ENCODE measurements at regions not wholly inside any gene's neighbourhood (a gene's known extent, or its start where the extent isn't known, plus 50 kb on each side); places are given as distances from the start of the nearest gene placed in this dataset.

DNA sequence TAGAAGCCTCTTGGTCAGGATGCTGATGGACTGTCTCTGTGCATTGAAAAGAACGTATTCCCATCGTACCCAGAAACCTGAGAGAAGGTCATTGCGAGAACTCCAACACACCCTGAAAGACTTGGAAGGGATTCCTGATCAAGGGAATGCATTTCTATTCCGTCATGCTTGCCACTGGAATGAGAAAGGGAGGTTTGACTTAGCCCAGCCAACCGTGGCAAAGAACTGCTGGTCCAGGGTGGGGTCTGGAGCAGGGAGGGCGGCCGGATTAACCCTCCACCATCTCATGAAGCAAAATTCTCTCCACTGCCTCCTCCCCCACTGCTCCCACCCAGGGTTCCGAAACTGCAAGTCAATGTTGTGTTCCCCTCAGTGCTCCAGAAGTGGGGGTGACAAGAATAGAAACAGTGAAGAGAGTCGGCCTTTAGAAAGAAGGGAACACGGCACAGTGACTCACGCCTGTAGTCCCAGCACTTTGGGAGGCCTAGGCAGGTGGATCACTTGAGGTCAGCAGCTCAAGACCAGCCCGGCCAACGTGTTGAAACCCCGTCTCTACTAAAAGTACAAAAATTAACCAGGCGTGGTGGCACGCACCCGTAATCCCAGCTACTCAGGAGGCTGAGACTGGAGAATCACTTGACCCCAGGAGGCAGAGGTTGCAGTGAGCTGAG, 137.5 kb upstream of the MGMT start:
- TF ChIP-seq, protein P1, sequence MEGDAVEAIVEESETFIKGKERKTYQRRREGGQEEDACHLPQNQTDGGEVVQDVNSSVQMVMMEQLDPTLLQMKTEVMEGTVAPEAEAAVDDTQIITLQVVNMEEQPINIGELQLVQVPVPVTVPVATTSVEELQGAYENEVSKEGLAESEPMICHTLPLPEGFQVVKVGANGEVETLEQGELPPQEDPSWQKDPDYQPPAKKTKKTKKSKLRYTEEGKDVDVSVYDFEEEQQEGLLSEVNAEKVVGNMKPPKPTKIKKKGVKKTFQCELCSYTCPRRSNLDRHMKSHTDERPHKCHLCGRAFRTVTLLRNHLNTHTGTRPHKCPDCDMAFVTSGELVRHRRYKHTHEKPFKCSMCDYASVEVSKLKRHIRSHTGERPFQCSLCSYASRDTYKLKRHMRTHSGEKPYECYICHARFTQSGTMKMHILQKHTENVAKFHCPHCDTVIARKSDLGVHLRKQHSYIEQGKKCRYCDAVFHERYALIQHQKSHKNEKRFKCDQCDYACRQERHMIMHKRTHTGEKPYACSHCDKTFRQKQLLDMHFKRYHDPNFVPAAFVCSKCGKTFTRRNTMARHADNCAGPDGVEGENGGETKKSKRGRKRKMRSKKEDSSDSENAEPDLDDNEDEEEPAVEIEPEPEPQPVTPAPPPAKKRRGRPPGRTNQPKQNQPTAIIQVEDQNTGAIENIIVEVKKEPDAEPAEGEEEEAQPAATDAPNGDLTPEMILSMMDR (IDR thresholded peaks at IDR 0.05), result no peak
- Mint-ChIP-seq H3K36me3 (ENCODE audit: low read depth) (no peaks in the 10 kb centered on the region), H3K9me3 (no peaks in the 10 kb centered on the region), H3K4me3 (peak overlapping the region; percentile 32), H3K4me1 (peaks cover 71% of the 10 kb centered on the region), H3K27ac (peak overlapping the region; percentile 71), H3K27me3 (ENCODE audit: low read depth, poor library complexity) (peaks cover 17% of the 10 kb centered on the region)
- peak; percentile 28 for DNase-seq

DNA sequence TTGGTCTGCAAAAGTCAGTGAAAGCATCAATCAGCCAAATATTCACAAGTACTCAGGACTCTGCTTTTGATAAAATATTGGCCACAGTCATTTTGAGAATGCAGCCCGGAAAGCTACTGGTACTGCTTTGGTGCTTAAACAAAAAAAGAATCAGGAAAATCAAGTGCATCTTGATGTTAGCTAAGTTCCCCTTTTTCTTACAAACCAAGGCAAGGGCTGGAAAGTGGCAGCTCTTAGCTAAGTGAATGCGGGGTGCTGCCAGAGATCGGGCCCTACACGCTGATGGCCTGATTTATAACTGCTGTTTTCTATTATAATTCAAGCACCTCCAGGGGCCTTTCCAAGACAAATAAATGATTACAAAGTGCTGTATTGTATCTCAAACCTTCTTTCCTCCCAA, 136.8 kb upstream of the MGMT start:
- peaks cover 72% of the 10 kb centered on the region for H3K4me1 Mint-ChIP-seq
- no peaks in the 10 kb centered on the region for H3K9me3 Mint-ChIP-seq
- peak overlapping the region; percentile 54 for H3K27ac Mint-ChIP-seq

DNA sequence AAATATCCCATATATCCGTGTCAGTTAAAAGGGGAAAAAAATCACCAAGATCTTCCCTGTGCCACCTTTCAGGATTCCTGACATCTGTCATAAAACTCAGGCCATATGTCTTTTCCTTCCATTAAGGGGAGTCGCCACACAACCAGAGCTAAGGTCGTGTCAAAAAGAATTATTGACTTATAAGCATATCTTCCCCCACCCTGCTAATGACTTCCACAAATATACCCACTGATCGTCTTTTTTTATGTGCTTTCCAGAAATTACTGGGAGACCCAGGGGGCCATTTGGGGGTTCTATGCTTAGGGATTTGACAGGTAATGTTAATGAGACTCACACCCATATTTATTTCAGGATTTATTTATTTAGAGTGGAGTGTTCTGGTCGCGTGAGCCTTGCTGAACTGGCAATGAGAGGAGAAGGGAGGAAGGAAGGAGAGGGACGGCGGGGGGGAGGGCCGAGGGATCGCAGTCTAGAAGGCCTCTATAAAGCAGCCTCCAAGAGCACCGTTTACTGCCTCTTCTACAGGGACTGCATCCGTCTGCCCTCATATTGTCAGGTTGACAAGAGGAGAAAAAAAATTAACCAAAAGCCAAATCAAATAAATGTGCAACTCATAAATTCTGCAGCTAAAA, 135.7 kb upstream of the MGMT start:
- no peak overlapping the region for H3K4me3 Mint-ChIP-seq
- no peaks in the 10 kb centered on the region for H3K9me3 Mint-ChIP-seq
- peaks cover 16% of the 10 kb centered on the region for H3K27me3 Mint-ChIP-seq (ENCODE audit: low read depth, poor library complexity)
- TF ChIP-seq, protein P1 (IDR thresholded peaks at IDR 0.05), result no peak
- DNase-seq, result no peak
- no peaks in the 10 kb centered on the region for H3K36me3 Mint-ChIP-seq (ENCODE audit: low read depth)
- H3K4me1 Mint-ChIP-seq, result peaks cover 81% of the 10 kb centered on the region
- no peak overlapping the region for H3K27ac Mint-ChIP-seq

More for the DNA sequence above, 136.8 kb upstream of the MGMT start:
- DNase-seq, result no peak
- H3K4me3 Mint-ChIP-seq, result no peak overlapping the region
- TF ChIP-seq, protein P1 (IDR thresholded peaks at IDR 0.05), result no peak
- H3K36me3 Mint-ChIP-seq (ENCODE audit: low read depth), result no peaks in the 10 kb centered on the region
- H3K27me3 Mint-ChIP-seq (ENCODE audit: low read depth, poor library complexity), result peaks cover 17% of the 10 kb centered on the region

DNA sequence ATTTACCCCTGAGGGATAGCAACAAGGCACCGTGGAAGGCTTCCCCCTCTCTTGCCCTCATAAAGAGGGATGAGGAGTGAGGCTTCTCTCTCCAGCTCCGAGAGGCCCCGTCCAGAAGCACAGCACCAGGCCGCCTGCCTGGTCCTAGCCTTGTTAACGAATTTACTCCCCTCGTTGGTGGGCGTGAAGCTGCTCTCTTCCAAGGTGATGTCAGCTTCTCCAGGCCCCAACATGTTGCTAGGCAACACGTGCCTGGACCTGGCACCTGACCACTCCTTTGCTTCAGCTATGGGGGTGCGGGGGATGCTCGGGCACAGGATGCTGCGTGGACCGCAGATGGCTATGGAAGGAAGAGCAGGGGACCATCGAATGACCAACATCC, 135.2 kb upstream of the MGMT start:
- TF ChIP-seq, protein P1 (IDR thresholded peaks at IDR 0.05), result no peak
- Mint-ChIP-seq H3K4me3 (no peak overlapping the region), H3K9me3 (no peaks in the 10 kb centered on the region), H3K36me3 (ENCODE audit: low read depth) (no peaks in the 10 kb centered on the region), H3K27me3 (ENCODE audit: low read depth, poor library complexity) (peaks cover 19% of the 10 kb centered on the region), H3K27ac (no peak overlapping the region), H3K4me1 (peaks cover 86% of the 10 kb centered on the region)
- DNase-seq, result no peak

DNA sequence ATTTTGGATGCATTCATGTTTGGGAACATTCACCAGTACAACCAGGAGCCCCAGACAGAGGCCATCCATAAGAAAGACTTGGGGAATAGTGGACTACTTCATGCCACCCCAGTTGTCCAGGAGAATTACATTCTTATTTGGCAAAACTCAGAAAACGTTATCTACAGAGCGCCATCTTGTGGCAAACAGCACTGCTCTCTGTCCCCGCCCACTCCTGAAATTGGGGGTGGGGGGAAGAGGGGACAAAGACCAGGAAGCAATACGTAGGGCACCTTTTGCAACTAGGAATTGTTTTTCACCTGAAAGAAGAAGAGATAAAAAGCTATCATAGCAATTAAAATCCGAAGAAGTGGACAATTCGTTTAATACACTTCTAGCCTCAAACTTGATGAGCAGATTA, 134.6 kb upstream of the MGMT start:
- Mint-ChIP-seq H3K36me3 (ENCODE audit: low read depth) (no peaks in the 10 kb centered on the region), H3K4me3 (no peak overlapping the region), H3K27me3 (ENCODE audit: low read depth, poor library complexity) (peaks cover 22% of the 10 kb centered on the region), H3K9me3 (no peaks in the 10 kb centered on the region), H3K4me1 (peaks cover 93% of the 10 kb centered on the region), H3K27ac (no peak overlapping the region)
- no peak for DNase-seq
- TF ChIP-seq, protein P1 (IDR thresholded peaks at IDR 0.05), result peak; percentile 47

DNA sequence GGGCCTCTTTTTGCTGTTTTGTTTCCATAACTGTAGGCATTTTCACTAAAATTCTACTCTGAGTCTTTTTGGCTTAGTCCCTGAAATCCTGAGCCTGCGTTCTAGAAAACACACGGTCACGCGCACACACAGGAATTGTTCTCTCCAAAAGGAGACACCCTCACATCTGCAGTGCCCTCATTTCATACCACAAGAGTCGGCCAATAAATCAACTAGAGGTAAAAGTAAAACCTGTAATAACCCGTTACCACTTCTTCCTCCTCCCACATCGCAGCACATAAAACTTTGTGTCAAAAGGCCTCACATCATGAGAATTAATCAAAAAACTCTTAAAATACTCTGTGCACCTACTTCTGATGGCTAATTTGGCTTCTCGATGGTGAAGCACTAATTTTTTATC, 133.3 kb upstream of the MGMT start:
- H3K36me3 Mint-ChIP-seq (ENCODE audit: low read depth), result no peaks in the 10 kb centered on the region
- TF ChIP-seq, protein P1 (IDR thresholded peaks at IDR 0.05), result no peak
- H3K9me3 Mint-ChIP-seq, result no peaks in the 10 kb centered on the region
- no peak overlapping the region for H3K4me3 Mint-ChIP-seq
- peak overlapping the region; percentile 96 for H3K27ac Mint-ChIP-seq
- H3K4me1 Mint-ChIP-seq, result peaks cover 87% of the 10 kb centered on the region
- H3K27me3 Mint-ChIP-seq (ENCODE audit: low read depth, poor library complexity), result peaks cover 15% of the 10 kb centered on the region
- DNase-seq, result no peak
